ENCODE measurements at regions not wholly inside any gene's neighbourhood (a gene's known extent, or its start where the extent isn't known, plus 50 kb on each side); places are given as distances from the start of the nearest gene placed in this dataset.

GRCh38 chr2:215716956-215717355 is 281.1 kb upstream of the FN1 start:
- no peak for DNase-seq (ENCODE audit: low spot score)

- DNase-seq (ENCODE audit: low spot score) = peak; percentile 58
Observed at GRCh38 chr2:215712871-215713790, 277.3 kb upstream of the FN1 start.

DNA sequence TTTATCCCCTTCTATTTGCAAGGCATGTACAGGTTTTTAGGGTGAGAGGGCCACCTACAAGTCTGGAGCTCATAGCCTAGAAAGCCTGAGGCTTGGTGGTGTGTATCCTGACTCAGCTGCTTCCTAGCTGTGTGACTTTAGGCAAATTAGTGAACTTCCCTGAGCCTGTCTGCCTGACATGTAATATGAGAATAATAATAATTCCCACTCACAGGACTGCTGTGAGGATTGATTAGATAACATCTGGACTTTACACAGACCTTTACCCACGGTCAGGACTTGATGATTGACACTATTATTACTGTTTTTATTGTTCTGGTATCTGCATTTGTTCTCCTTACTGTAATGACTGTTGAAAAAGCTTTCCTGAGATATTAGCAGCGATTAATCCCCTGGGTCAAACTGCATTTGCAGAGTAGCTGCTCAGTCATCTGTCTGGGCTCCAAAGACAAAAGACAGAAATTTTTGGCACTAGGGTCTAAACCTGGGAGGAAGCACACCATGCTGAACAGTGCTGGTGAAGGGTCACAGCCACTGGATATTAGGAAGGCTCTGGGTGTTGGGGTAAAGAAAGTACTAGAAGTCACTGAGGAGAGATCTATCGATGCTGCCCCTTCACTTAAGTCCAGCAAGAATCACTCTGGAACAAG is 276.5 kb upstream of the FN1 start:
- no peak for DNase-seq (ENCODE audit: low spot score)

DNA sequence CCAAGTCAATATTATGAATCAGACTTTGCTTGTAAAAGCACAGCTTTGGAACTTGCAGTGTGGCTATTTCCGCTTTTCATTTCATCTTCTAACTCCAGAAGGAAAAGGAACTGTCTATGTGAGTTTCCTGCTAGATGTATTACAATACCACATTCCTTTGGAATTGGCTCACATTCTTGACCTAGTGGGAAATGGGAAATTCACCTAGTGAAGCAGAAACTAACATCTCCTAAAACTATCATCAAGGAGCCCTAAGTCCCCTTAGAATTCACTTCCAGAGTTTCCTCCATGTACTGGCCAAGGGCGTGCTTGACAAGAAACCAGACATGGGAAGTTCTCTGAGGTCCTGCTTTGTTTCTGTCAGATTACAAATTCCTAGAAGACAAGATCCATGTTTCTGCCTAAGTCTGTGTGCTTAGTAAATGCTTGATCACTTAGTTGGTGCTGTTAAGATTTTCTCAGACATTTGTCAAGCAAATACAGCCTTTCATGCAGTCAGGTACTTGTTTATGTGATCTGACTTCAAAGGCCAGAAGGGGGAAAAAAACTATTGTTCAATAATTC is 275.7 kb upstream of the FN1 start:
- peak; percentile 48 for DNase-seq (ENCODE audit: low spot score)

GRCh38 chr2:215707608-215708007 is 271.7 kb upstream of the FN1 start:
- no peak for DNase-seq (ENCODE audit: low spot score)

- DNase-seq (ENCODE audit: low spot score) = no peak
Observed at GRCh38 chr2:215705771-215706361, 270.0 kb upstream of the FN1 start.

GRCh38 chr2:215705281-215705680 is 269.4 kb upstream of the FN1 start:
- no peak for DNase-seq (ENCODE audit: low spot score)

- DNase-seq (ENCODE audit: low spot score) = no peak
Observed at GRCh38 chr2:215702116-215702902, 266.4 kb upstream of the FN1 start.

DNA sequence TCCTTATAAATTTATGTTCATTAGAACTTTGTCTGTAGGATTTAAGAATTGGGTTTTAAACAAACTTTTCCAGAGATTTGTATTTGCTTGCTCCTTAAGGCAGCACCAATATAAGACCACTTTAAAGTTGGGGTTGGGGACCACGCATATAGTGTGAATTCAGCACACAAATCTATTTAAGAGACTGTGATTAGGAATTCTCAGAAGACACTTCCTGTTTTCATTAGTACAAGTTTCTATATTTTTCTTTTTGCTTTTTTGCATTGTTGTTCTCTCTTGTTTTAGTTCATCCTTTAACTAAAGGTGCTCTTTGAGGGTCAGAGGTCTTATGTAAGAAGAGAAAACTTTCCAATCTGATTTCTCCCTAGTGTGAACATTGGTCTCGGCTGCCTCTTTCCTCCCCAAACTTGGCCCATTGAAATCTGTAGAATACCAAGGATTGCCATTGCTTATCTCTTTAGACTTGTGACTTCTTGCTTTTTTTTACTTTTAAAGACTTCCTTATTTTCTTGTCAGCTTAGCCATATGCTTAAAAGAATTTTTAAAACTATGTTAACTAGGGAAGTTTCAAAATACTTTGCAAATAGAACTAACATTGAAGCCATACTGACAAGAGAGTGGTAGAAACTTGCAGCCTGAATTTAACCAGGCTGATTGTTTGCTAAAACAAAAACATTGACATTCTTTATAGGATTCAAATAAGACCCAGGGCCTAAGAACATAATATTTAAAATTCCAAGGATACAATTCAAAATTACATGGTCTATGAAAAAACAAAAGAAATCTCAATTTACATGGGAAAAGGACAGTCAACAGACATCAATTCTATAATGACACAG is 264.1 kb upstream of the FN1 start:
- no peak for DNase-seq (ENCODE audit: low spot score)

DNA sequence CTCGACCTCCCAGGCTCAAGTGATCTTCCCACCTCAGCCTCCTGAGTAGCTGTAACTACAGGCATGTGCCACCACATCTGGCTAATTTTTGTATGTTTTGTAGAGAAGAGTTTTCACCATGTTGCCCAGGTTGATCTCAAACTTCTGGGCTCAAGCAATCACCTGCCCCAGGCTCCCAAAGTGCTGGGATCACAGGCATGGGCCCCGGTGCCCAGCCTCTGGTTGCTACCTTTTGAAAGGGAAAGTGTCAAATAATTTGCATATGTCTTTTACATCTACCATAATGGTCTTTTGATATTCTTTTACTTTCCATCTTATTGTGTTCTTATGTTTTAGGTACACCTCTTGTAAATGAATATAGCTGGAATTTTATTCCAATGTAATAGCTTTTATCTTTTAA is 263.1 kb upstream of the FN1 start:
- DNase-seq (ENCODE audit: low spot score) = no peak

- DNase-seq (ENCODE audit: low spot score) = peak; percentile 84
Observed at GRCh38 chr2:215698566-215698965, 262.7 kb upstream of the FN1 start.

- DNase-seq (ENCODE audit: low spot score) = no peak
Observed at GRCh38 chr2:215697496-215697895, 261.6 kb upstream of the FN1 start.

GRCh38 chr2:215697003-215697402 is 261.1 kb upstream of the FN1 start:
- DNase-seq (ENCODE audit: low spot score) = no peak

DNA sequence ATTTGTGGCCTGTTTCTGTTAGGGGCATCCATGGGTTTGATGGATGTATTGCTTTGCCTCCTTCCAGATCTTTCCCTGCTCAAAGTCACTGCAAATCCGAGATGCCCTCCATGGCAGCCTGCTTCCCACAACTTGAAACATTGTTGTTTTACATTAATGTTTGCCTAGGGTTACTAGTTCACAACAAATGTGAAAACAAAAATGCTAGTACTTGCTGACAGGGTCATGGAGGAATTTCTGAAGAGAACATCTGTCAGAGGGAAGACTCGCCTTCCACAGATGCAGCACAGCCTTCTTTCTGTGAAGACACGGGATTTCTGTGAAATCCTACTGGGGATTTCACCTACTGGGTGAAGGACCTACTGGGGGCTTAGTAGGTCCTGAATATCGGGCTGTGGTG is 260.0 kb upstream of the FN1 start:
- DNase-seq (ENCODE audit: low spot score) = no peak

DNA sequence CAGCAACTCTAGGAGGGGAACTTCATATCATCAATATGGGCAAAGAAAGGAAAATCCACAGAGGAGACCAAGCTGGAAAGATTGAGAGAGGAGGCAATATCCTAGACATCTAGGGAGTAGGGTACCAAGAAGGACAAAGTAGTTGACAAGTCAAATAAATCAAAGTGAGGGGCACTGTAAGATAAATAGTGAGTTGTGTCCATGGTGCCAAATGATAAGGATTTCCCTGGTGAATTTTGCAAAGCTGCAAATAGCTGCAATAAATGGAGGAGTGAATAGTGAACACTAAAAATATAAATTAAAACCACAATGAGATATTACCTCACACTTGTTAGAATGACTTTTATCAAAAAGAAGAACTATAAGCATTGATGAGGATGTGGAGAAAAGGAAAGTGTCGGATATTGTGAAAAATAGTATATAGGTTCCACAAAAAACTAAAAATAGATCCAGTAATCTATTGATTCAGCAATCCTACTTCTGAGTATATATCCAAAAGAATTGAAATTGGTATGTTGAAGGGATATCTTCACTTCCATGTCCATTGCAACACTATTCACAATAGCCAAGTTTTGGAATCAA is 258.2 kb upstream of the FN1 start:
- no peak for DNase-seq (ENCODE audit: low spot score)

DNA sequence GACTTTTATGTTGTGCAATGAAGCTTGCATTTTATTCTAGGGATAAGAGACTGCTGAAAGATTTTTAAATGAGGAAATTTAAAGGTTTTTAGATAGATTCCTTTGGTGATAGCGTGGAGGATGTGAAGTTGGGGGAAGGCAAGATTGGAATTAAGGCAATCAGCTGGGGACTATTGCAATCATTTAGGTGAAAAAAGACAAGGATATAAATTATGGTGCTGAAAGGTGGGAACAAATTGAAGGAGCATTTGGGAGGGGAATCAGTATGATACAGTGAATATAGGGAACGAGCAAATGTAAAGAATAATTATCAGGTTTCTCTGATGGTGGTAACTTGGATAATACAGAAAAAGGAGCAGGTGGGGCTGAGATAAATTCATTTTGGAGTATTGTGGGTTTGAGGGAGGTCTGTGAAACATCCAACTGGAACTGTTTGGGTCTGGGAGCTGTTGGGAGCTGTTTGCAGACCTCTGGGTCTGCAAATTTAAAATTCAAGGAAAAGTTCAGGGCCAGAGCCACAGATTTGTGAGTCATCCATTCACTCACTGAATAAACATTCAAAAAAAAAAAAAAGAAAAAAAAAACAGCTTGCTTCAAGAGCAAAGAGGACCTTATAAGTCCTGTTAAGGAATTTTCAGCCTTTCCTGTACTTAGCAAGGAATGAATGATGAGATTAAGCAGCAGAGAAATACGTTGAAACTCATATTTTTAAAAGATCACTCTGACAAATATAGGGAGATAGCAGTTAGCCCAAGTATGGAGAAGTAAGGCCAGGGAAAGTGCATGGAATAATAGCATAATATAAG is 257.5 kb upstream of the FN1 start:
- peak; percentile 66 for DNase-seq (ENCODE audit: low spot score)

DNA sequence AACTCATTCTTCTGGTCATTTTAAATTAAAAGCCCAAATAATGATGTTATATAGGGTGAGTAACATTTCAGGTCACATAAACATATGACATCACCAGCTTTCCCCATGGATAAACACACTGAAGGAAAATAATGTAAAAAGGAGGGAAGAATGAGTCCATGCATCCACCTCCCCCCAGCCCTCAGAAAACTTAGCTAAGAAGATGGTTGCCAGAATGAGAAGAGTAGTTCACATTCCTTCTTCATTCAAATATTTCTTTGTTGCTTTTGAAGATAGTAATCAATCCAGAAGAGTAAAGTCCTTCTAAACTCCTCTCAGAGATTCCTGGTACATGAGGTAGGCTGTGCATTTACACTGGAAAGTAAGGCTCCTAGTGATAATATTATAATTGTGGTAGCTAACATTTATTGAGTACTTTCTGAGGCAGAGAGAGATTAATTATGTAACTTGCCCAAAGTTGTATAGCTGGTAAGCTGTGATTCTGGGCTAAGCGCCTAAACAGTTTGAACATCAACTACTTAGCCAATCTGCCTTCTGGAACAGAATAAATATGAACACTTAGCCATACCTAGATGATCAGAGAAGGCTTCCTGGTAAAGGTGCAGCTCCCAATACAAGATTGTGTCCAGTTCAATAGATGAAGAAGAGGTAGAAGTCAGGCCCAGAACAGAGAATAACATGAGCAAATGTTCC is 256.7 kb upstream of the FN1 start:
- no peak for DNase-seq (ENCODE audit: low spot score)

- no peak for DNase-seq (ENCODE audit: low spot score)
Observed at GRCh38 chr2:215691346-215691745, 255.5 kb upstream of the FN1 start.

Measured in AG20443 (cell line).